ENCODE measurements at regions not wholly inside any gene's neighbourhood (a gene's known extent, or its start where the extent isn't known, plus 50 kb on each side); places are given as distances from the start of the nearest gene placed in this dataset.

DNA sequence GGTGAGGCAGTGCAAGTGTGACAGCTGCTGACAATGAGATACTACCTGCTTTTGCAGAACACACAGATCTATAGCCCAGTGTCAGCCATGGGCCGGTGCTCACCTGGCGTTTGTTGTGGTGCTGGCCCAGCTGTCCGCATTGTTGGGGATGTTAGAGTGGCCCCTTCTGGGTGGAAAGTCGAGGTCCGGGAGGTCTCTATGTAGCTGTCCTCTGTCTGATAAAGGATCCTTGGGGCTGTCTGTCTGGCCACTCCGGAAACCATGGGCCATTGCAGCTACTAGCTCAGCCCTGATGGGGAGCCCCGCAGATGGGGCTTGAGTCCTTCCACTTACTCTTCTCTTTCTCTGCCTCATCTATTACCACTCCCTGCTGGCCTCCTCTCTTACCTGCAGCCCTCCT, 181.5 kb upstream of the TSHZ3 start:
- ChIA-PET POLR2A (no interaction called here), CTCF (ENCODE audit: low intra/inter-chr PET ratio, low total read pairs) (no interaction called here)
- ATAC-seq = no peak
- TF ChIP-seq ZBTB43 (CRISPR knock-in tag; conservative IDR thresholded peaks at IDR 0.05) = no peak
- TF ChIP-seq, protein P1, sequence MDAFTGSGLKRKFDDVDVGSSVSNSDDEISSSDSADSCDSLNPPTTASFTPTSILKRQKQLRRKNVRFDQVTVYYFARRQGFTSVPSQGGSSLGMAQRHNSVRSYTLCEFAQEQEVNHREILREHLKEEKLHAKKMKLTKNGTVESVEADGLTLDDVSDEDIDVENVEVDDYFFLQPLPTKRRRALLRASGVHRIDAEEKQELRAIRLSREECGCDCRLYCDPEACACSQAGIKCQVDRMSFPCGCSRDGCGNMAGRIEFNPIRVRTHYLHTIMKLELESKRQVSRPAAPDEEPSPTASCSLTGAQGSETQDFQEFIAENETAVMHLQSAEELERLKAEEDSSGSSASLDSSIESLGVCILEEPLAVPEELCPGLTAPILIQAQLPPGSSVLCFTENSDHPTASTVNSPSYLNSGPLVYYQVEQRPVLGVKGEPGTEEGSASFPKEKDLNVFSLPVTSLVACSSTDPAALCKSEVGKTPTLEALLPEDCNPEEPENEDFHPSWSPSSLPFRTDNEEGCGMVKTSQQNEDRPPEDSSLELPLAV (CRISPR knock-in tag; conservative IDR thresholded peaks at IDR 0.05; ENCODE audit: low read depth) = no peak
- TF ChIP-seq SRSF9 (IDR thresholded peaks at IDR 0.05; ENCODE audit: borderline replicate concordance, insufficient read depth, low read depth, low read length, poor library complexity, severe bottlenecking) = no peak
- no peak for TF ChIP-seq TOPORS (CRISPR knock-in tag; IDR thresholded peaks at IDR 0.05)
- TF ChIP-seq SATB2 (CRISPR knock-in tag; IDR thresholded peaks at IDR 0.05) = no peak
- intact Hi-C loops (cut with micrococcal nuclease; ENCODE audit: unreplicated experiment) (no loop called here), in situ Hi-C loops (cut with HindIII; ENCODE audit: extremely low pct_ligation_motif_present, low pct_unique_long_range_greater_than_20kb) (no loop called here)
- no peak overlapping the region for H3K9ac ChIP-seq (ENCODE audit: insufficient read depth, low read depth, low read length)
- no peak overlapping the region for H3K27ac ChIP-seq (ENCODE audit: extremely low read length, insufficient read depth, low read length)
- H3K79me2 ChIP-seq (ENCODE audit: insufficient read depth, low read length) = no peaks in the 10 kb centered on the region
- H3K27me3 ChIP-seq (ENCODE audit: control insufficient read depth in 1 of 2, insufficient read depth in 2 of 2, low read length in 2 of 2) = no peaks in the 10 kb centered on the region; a peak in 1 of 5 replicates
- BruUV-seq (replicated peaks) = no TSS peak
- H3K4me1 ChIP-seq (ENCODE audit: insufficient read depth, low read length) = no peaks in the 10 kb centered on the region
- peaks cover 75% of the 10 kb centered on the region for H3K9me3 ChIP-seq (ENCODE audit: low read length)
- no peak for FAIRE-seq
- WGBS (ENCODE audit: low lambda C conversion rate) = no CpG with 5 or more reads among the region's 7 CpGs
- H3K4me2 ChIP-seq (ENCODE audit: low read depth, low read length) = no peak overlapping the region
- H3K4me3 ChIP-seq (replicated peaks in 1 of 3; ENCODE audit: insufficient read depth in 1 of 3, low read depth in 2 of 3, low read length in 3 of 3) = no peak overlapping the region
- DNase-seq (ENCODE audit: low spot score) = no peak
- H3K36me3 ChIP-seq (replicated peaks in 1 of 2; ENCODE audit: control insufficient read depth in 1 of 2, insufficient read depth in 2 of 2, low read length in 2 of 2) = no peaks in the 10 kb centered on the region
- H2AFZ ChIP-seq (ENCODE audit: low read length) = no peak overlapping the region
- H4K20me1 ChIP-seq (ENCODE audit: insufficient read depth, low read length) = no peaks in the 10 kb centered on the region

- no peak for FAIRE-seq
- H3K9ac ChIP-seq (ENCODE audit: insufficient read depth, low read depth, low read length) = no peak overlapping the region
- no peak overlapping the region for H3K27ac ChIP-seq (ENCODE audit: extremely low read length, insufficient read depth, low read length)
- no TSS peak for BruUV-seq (replicated peaks)
- intact Hi-C loops (cut with micrococcal nuclease; ENCODE audit: unreplicated experiment) = no loop called here
- peaks cover 77% of the 10 kb centered on the region for H3K9me3 ChIP-seq (ENCODE audit: low read length)
- ChIA-PET CTCF (ENCODE audit: low intra/inter-chr PET ratio, low total read pairs) (no interaction called here), POLR2A (no interaction called here)
- no peaks in the 10 kb centered on the region for H3K79me2 ChIP-seq (ENCODE audit: insufficient read depth, low read length)
- H4K20me1 ChIP-seq (ENCODE audit: insufficient read depth, low read length) = no peaks in the 10 kb centered on the region
- no peaks in the 10 kb centered on the region; a peak in 1 of 5 replicates for H3K27me3 ChIP-seq (ENCODE audit: control insufficient read depth in 1 of 2, insufficient read depth in 2 of 2, low read length in 2 of 2)
- H3K4me2 ChIP-seq (ENCODE audit: low read depth, low read length) = no peak overlapping the region
- 6% methylated on average over 2 of the region's 2 CpGs for WGBS (ENCODE audit: low lambda C conversion rate)
- H3K4me1 ChIP-seq (ENCODE audit: insufficient read depth, low read length) = no peaks in the 10 kb centered on the region
- in situ Hi-C loops (cut with HindIII; ENCODE audit: extremely low pct_ligation_motif_present, low pct_unique_long_range_greater_than_20kb) = no loop called here
- H2AFZ ChIP-seq (ENCODE audit: low read length) = no peak overlapping the region
- no peak overlapping the region for H3K4me3 ChIP-seq (replicated peaks in 1 of 3; ENCODE audit: insufficient read depth in 1 of 3, low read depth in 2 of 3, low read length in 3 of 3)
- no peak for ATAC-seq
- H3K36me3 ChIP-seq (replicated peaks in 1 of 2; ENCODE audit: control insufficient read depth in 1 of 2, insufficient read depth in 2 of 2, low read length in 2 of 2) = no peaks in the 10 kb centered on the region
- DNase-seq (ENCODE audit: low spot score) = no peak
- TF ChIP-seq REL (CRISPR knock-in tag; conservative IDR thresholded peaks at IDR 0.05) = no peak
- TF ChIP-seq SMAD9 (CRISPR knock-in tag; IDR thresholded peaks at IDR 0.05) = no peak
- TF ChIP-seq RBFOX2 (IDR thresholded peaks at IDR 0.05; ENCODE audit: low read depth, low read length) = no peak
- TF ChIP-seq THAP11 (CRISPR knock-in tag; IDR thresholded peaks at IDR 0.05) = no peak
- TF ChIP-seq RNF2 (conservative IDR thresholded peaks at IDR 0.05; ENCODE audit: low read depth) = no peak
- no peak for TF ChIP-seq SMC3 (IDR thresholded peaks at IDR 0.05; ENCODE audit: low read length)
- TF ChIP-seq, protein P2, sequence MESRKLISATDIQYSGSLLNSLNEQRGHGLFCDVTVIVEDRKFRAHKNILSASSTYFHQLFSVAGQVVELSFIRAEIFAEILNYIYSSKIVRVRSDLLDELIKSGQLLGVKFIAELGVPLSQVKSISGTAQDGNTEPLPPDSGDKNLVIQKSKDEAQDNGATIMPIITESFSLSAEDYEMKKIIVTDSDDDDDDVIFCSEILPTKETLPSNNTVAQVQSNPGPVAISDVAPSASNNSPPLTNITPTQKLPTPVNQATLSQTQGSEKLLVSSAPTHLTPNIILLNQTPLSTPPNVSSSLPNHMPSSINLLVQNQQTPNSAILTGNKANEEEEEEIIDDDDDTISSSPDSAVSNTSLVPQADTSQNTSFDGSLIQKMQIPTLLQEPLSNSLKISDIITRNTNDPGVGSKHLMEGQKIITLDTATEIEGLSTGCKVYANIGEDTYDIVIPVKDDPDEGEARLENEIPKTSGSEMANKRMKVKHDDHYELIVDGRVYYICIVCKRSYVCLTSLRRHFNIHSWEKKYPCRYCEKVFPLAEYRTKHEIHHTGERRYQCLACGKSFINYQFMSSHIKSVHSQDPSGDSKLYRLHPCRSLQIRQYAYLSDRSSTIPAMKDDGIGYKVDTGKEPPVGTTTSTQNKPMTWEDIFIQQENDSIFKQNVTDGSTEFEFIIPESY (CRISPR knock-in tag; IDR thresholded peaks at IDR 0.05) = no peak
- TF ChIP-seq WIZ (CRISPR knock-in tag; IDR thresholded peaks at IDR 0.05) = no peak
- TF ChIP-seq POLR2G (IDR thresholded peaks at IDR 0.05; ENCODE audit: low read depth, low read length) = no peak
- no peak for TF ChIP-seq PITX1 (CRISPR knock-in tag; IDR thresholded peaks at IDR 0.05)
- TF ChIP-seq ZSCAN31 (CRISPR knock-in tag; IDR thresholded peaks at IDR 0.05; ENCODE audit: low read depth) = no peak
- no peak for TF ChIP-seq MBNL3 (CRISPR knock-in tag; conservative IDR thresholded peaks at IDR 0.05)
These were observed 182.1 kb upstream of the TSHZ3 start for GRCh38 chr19:31531326-31531725.

Measured in HepG2 (cell line).